ENCODE measurements at regions not wholly inside any gene's neighbourhood (a gene's known extent, or its start where the extent isn't known, plus 50 kb on each side); places are given as distances from the start of the nearest gene placed in this dataset.

DNA sequence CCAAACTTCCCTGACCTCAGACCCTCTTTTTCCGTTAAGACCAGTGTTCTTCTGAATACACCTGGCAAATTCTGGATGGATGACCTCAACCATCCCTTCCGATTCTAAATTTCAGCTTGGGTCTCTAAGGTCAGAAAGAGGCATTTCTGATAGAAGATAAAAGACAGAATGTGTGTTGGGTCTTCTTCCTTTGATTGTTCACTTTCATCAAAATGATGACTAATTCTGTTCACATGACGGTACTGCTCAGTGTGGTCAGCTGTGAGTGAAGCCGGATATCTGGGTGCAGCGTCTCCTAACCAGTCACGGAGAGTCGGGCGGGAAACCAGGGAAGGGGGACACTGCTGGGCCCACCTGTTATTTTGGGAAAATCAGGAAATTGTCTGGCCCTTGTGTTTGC, 151.6 kb upstream of the NAV2 start:
- TF ChIP-seq, protein P1, sequence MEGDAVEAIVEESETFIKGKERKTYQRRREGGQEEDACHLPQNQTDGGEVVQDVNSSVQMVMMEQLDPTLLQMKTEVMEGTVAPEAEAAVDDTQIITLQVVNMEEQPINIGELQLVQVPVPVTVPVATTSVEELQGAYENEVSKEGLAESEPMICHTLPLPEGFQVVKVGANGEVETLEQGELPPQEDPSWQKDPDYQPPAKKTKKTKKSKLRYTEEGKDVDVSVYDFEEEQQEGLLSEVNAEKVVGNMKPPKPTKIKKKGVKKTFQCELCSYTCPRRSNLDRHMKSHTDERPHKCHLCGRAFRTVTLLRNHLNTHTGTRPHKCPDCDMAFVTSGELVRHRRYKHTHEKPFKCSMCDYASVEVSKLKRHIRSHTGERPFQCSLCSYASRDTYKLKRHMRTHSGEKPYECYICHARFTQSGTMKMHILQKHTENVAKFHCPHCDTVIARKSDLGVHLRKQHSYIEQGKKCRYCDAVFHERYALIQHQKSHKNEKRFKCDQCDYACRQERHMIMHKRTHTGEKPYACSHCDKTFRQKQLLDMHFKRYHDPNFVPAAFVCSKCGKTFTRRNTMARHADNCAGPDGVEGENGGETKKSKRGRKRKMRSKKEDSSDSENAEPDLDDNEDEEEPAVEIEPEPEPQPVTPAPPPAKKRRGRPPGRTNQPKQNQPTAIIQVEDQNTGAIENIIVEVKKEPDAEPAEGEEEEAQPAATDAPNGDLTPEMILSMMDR (conservative IDR thresholded peaks at IDR 0.05; ENCODE audit: low read depth, low read length), result no peak
- no peak for TF ChIP-seq EZH2 (IDR thresholded peaks at IDR 0.05; ENCODE audit: borderline replicate concordance, low read depth, low read length, poor library complexity, severe bottlenecking)

All from A673 (cell line).